MM.1S (cell line): ENCODE measurements at regions not wholly inside any gene's neighbourhood (a gene's known extent, or its start where the extent isn't known, plus 50 kb on each side); places are given as distances from the start of the nearest gene placed in this dataset.

Source experiments
- DNase-seq: peaks from one replicate; pipeline ENCODE4 v3.0.0-alpha.2; 2015
- H2AFZ ChIP-seq: fragments of 300-600 bp; sonication (generic); 2 replicates; pipeline ENCODE4 v1.6.0; 2016; ENCODE audit warnings: antibody characterized with exemption, low read length
- H3F3A ChIP-seq: fragments of 300-600 bp; sonication (generic); 2 replicates; pipeline ENCODE4 v1.6.1; 2016; ENCODE audit warnings: mild to moderate bottlenecking, antibody characterized with exemption, low read length, moderate library complexity, mixed read lengths; ENCODE audit not compliant: insufficient read depth
- H3K27ac ChIP-seq: fragments of 300-600 bp; sonication (generic); 2 replicates; pipeline ENCODE4 v1.5.1; 2016; ENCODE audit warnings: mild to moderate bottlenecking, low read length
- H3K27me3 ChIP-seq: fragments of 300-600 bp; sonication (generic); replicated peaks from 2 replicates; pipeline ENCODE4 v1.6.0; 2016; ENCODE audit warnings: low read length; ENCODE audit not compliant: insufficient read depth
- H3K36me3 ChIP-seq: fragments of 300-600 bp; sonication (generic); replicated peaks from 2 replicates; pipeline ENCODE4 v1.6.1; 2016; ENCODE audit warnings: mild to moderate bottlenecking, low read length, mixed read lengths; ENCODE audit not compliant: insufficient read depth
- H3K4me1 ChIP-seq: fragments of 300-600 bp; sonication (generic); 2 replicates; pipeline ENCODE4 v1.6.1; 2016; ENCODE audit warnings: low read length, mixed read lengths
- H3K4me2 ChIP-seq: fragments of 300-600 bp; sonication (generic); 2 replicates; pipeline ENCODE4 v1.6.0; 2016; ENCODE audit warnings: low read depth, low read length
- H3K4me3 ChIP-seq: fragments of 300-600 bp; sonication (generic); 2 replicates; pipeline ENCODE4 v1.5.1; 2016; ENCODE audit warnings: low read length, mixed read lengths
- H3K79me2 ChIP-seq: fragments of 300-600 bp; sonication (generic); 2 replicates; pipeline ENCODE4 v1.6.1; 2016; ENCODE audit warnings: mixed run types, low read length, mixed read lengths
- H3K9ac ChIP-seq: fragments of 300-600 bp; sonication (generic); 2 replicates; pipeline ENCODE4 v1.6.1; 2016; ENCODE audit warnings: low read length, mixed read lengths
- H3K9me2 ChIP-seq: fragments of 300-600 bp; sonication (generic); replicated peaks from 2 replicates; pipeline ENCODE4 v1.6.1; 2016; ENCODE audit warnings: mild to moderate bottlenecking, low read length, mixed read lengths; ENCODE audit not compliant: insufficient read depth
- H3K9me3 ChIP-seq: fragments of 300-600 bp; sonication (generic); replicated peaks from 2 replicates; pipeline ENCODE4 v1.6.1; 2016; ENCODE audit warnings: mild to moderate bottlenecking, low read length, mixed read lengths; ENCODE audit not compliant: insufficient read depth
- H4K20me1 ChIP-seq: fragments of 300-600 bp; sonication (generic); 2 replicates; pipeline ENCODE4 v1.6.1; 2016; ENCODE audit warnings: mild to moderate bottlenecking, low read length, moderate library complexity, mixed read lengths; ENCODE audit not compliant: insufficient read depth
- CTCF ChIP-seq: fragments of 300-600 bp; sonication (generic); IDR thresholded peaks from 2 replicates; pipeline ENCODE4 v1.5.1; 2016; ENCODE audit warnings: antibody characterized with exemption, low read length, mixed read lengths
- EZH2 ChIP-seq: fragments of 300-600 bp; sonication (generic); optimal IDR thresholded peaks from 2 replicates; pipeline ENCODE3; 2017; ENCODE audit warnings: low read depth, mild to moderate bottlenecking, antibody characterized with exemption, low read length, mixed read lengths
- EZH2phosphoT487 ChIP-seq: fragments of 300-600 bp; sonication (generic); IDR thresholded peaks from 2 replicates; pipeline ENCODE4 v1.6.1; 2018; ENCODE audit warnings: antibody characterized with exemption, low read length

GRCh38 chr21:23160914-23161313, 2162.7 kb downstream of the NCAM2 start:
- H3K9me2 ChIP-seq = no peaks in the 10 kb centered on the region
- DNase-seq = no peak
- H3K9ac ChIP-seq = no peak overlapping the region
- H3K4me1 ChIP-seq = 0 out of 2 replicates have a peak, but pooled peaks cover 3% of the 10 kb centered on the region
- no peak overlapping the region for H2AFZ ChIP-seq
- no peaks in the 10 kb centered on the region for H3K79me2 ChIP-seq
- H3K27me3 ChIP-seq = no peaks in the 10 kb centered on the region
- H3K4me2 ChIP-seq = no peak overlapping the region
- TF ChIP-seq EZH2 (no peak), CTCF (peak; percentile 12; the same call in 1 of the 2 replicates)
- H3K27ac ChIP-seq = no peak overlapping the region
- H3F3A ChIP-seq = no peaks in the 10 kb centered on the region
- no peaks in the 10 kb centered on the region for H3K36me3 ChIP-seq
- H3K4me3 ChIP-seq = no peak overlapping the region
- H4K20me1 ChIP-seq = no peaks in the 10 kb centered on the region
- no peaks in the 10 kb centered on the region for H3K9me3 ChIP-seq

GRCh38 chr21:23162198-23162946, 2164.2 kb downstream of the NCAM2 start:
- Histone ChIP-seq H3K4me2 (no peak overlapping the region), H4K20me1 (no peaks in the 10 kb centered on the region), H3K79me2 (no peaks in the 10 kb centered on the region), H3K27ac (no peak overlapping the region), H3K9me2 (no peaks in the 10 kb centered on the region), H2AFZ (no peak overlapping the region), H3K36me3 (no peaks in the 10 kb centered on the region), H3K4me1 (0 out of 2 replicates have a peak, but pooled peaks cover 3% of the 10 kb centered on the region), H3K9ac (no peak overlapping the region), H3K9me3 (no peaks in the 10 kb centered on the region), H3K4me3 (no peak overlapping the region), H3F3A (no peaks in the 10 kb centered on the region), H3K27me3 (no peaks in the 10 kb centered on the region)
- DNase-seq = peak; percentile 19
- TF ChIP-seq CTCF (no peak), EZH2phosphoT487 (no peak), EZH2 (no peak)
